ENCODE measurements at regions not wholly inside any gene's neighbourhood (a gene's known extent, or its start where the extent isn't known, plus 50 kb on each side); places are given as distances from the start of the nearest gene placed in this dataset.

DNA sequence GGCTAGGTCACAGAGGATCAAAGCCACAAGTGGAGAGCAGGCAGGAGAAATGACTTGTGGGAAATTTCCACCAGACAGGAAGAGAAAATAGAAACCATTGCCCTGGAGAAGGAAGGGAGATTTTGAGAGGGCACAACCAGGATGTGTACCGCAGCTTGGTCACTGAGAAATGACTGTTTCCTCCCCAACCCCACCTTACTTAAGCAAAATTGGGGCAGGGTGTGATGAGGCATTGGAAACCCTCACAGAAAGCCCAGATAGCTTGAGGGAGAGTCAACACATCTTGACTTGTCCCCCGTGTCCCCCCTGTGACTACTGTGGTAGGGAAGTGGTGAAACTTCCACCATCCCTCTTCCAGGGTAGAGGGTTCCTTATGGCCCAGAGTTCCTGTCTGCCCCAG is 113.5 kb upstream of the FAM20A start:
- TF ChIP-seq POLR2A (IDR thresholded peaks at IDR 0.05; ENCODE audit: low read length) = no peak
- TF ChIP-seq GATA1 (IDR thresholded peaks at IDR 0.05; ENCODE audit: low read depth, low read length) = no peak

Data from erythroblast (primary cell).